ENCODE measurements at regions not wholly inside any gene's neighbourhood (a gene's known extent, or its start where the extent isn't known, plus 50 kb on each side); places are given as distances from the start of the nearest gene placed in this dataset.

DNA sequence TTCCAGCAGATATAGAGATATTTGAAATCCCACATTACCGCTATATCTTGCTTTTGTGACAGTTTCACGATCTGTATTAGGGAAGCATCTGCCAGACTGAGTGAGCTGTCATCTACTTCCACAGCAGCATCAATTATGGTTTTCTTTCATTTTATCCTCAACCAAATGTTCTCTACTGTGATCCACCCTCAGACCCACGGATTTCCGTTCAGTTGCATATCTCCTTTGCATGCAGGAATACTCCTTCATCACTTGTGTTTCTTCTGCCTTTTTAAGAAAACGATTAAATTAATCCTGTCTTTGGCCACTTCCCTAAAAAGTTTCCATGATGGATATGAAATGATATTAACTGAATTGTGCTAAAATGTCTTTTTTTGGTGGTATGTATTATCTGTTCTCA, 262.1 kb upstream of the ADGRB3 start:
- DNase-seq = peak; percentile 14

DNA sequence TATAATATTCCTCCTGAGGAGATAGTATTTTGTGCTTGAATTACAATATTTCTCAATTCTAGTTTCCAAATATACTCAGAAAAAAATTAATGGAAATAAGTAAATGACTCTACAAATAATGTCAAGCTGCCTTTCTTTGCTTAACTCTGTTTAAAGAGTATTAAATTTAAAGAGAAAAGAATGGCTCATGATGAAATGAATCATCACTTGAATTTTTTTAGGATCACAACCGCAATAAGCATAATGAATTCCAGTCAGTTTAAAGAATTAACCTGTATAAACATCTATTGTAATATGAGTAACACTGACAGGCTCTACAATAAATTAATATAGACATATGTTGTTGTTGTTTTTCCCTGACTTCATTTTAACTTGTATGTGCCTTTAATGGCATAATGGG, 266.2 kb upstream of the ADGRB3 start:
- no peak for DNase-seq

- no peak for DNase-seq
Observed at GRCh38 chr6:68364271-68364805, 270.7 kb upstream of the ADGRB3 start.

GRCh38 chr6:68343901-68344300, 291.2 kb upstream of the ADGRB3 start:
- DNase-seq = peak; percentile 54

GRCh38 chr6:68342286-68342685, 292.8 kb upstream of the ADGRB3 start:
- DNase-seq = no peak

- no peak for DNase-seq
Observed at GRCh38 chr6:68339488-68340131, 295.5 kb upstream of the ADGRB3 start.

GRCh38 chr6:68333442-68333841, 301.6 kb upstream of the ADGRB3 start:
- DNase-seq = no peak

- DNase-seq = no peak
Observed at GRCh38 chr6:68328156-68328555, 306.9 kb upstream of the ADGRB3 start.

DNA sequence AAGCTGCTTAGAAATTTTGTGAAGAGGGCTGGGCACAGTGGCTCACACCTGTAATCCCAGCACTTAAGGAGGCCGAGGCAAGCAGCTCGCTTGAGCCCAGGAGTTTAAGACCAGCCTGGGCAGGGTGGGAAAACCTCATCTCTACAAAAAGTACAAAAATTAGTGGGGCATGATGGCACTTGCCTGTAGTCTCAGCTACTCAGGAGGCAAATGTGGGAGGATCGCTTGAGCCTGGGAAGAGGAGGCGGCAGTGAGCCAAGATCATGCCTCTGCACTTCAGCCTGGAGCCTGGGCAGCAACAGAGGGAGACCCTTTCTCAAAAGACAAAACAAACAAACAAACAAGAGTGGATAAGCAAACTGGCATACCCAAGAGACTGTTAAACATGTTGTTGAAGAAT, 308.3 kb upstream of the ADGRB3 start:
- DNase-seq = no peak

- DNase-seq = no peak
Observed at GRCh38 chr6:68317366-68317765, 317.7 kb upstream of the ADGRB3 start.

DNA sequence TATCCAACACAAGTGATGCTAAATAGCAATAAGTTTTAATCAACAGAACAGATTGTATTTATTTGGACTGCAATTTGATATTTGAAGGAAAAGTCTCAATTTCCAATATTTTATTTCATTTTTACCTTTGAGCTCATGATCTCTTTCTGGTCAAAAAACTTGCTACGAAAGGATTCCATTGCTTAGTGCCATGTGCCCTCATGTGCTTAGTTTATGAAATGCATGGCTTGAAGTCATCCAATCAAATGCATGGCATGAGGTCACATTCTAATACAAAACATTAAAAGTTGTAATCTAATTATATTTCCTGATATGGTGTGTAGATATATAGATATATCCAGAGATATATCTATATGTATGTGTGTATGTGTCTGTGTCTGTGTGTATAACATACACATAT, 321.2 kb upstream of the ADGRB3 start:
- peak; percentile 21 for DNase-seq

DNA sequence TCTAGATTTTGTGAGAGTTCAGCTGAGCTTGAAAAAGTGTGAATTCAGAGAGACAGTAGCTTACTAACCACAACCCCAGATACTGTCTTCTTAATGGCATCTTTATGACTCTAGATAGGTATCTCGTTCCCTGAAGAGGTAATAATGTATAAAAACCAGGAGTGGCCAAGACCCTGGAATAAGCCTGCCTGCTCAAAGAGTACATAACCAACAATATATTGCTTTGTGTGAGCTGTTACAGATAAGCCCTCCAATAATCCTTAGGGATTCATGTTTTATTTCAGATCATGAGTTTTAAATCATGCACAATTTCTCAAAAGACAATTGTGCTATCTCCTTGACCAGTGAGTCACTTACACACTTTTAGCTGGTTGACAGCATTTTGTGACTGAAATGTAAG, 327.8 kb upstream of the ADGRB3 start:
- no peak for DNase-seq

DNA sequence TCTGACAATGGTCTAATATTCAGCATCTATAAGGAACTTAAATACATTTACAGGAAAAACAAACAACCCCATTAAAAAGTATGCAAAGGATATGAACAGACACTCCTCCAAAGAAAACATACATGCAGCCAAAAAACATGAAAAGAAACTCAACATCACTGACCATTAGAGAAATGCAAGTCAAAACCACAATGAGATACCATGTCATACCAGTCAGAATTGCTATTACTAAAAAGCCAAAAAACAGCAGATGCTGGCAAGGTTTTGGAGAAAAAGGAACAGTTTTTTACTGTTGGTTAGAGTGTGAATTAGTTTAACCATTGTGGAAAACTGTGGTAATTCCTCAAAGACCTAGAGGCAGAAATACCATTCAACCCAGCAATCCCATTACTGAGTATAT, 339.0 kb upstream of the ADGRB3 start:
- DNase-seq = no peak

DNA sequence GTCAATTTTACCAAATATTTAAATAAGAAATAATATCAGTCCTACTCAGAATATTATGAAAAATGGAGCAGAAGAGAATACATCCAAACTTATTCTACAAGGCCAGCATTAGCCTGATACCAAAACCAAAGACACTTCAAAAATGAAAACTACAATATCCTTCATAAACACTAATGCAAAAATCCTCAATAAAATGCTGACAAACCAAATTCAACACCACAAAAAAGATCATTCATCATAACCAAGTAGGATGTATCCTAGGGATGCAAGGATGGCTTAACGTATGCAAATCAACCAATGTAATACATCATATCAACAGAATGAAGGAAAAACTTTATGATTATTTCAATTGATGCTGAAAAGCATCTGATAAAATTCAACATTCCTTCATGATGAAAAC, 352.4 kb upstream of the ADGRB3 start:
- DNase-seq = no peak

- no peak for DNase-seq
Observed at GRCh38 chr6:68279793-68280557, 355.1 kb upstream of the ADGRB3 start.

- no peak for DNase-seq
Observed at GRCh38 chr6:68273297-68273696, 361.8 kb upstream of the ADGRB3 start.

- no peak for DNase-seq
Observed at GRCh38 chr6:68256391-68256790, 378.7 kb upstream of the ADGRB3 start.

- peak; percentile 36 for DNase-seq
Observed at GRCh38 chr6:68252632-68253031, 382.4 kb upstream of the ADGRB3 start.

- no peak for DNase-seq
Observed at GRCh38 chr6:68247782-68248181, 387.3 kb upstream of the ADGRB3 start.

DNA sequence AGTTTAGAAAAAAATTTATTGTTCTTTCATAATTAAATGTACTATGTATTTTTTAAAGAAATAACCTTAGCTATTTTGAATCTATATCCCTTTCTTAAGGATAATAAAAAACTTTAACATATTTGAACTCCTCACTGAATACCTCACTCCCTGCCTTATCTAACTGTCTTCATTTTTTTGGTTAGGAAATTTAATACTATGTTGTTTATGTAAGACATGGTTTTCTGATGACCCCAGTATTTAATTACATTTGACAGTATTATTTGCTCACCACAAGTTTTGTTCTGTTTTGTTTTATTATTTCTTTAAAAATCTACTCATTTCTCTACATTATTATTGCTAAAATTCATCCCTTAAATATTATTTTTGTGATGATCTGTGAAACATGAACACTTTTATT, 394.4 kb upstream of the ADGRB3 start:
- DNase-seq = no peak

DNA sequence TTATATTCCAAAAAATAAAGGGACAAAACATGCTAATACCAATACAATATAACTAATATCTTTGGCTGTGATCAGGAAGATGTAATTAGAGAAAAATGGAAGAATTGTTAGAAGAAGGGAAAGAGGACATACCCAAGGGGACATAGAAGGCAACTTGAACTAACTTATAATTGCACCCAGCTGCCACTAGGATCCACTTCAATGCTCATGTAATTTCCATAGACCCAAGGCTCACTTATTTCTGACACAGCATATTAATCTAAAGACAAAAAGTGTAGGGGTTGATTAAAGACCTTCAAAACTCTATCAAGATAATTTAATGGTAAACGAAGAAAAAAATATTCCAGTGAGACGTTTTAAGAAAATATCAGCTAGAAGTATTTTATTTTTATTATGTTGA, 396.0 kb upstream of the ADGRB3 start:
- no peak for DNase-seq

- peak; percentile 80 for DNase-seq
Observed at GRCh38 chr6:68238097-68238601, 396.9 kb upstream of the ADGRB3 start.

DNA sequence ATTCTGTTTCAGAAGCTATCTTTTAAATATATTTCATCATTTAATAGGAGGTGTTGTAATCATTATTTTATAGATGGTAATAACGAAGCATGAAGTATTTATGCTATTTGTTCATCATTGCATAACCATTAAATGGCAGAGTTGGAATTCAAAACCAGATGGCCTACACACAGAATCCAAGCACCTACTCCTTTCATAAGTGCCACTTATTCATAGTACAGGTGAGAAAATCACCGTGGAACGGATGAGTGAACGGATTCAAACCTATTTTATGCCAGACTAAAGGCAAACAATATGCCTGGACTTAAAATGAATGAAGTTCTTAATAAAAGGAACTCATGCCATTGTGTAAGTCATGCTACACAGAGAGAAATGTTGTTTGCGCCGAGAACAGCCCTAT, 397.9 kb upstream of the ADGRB3 start:
- DNase-seq = no peak

DNA sequence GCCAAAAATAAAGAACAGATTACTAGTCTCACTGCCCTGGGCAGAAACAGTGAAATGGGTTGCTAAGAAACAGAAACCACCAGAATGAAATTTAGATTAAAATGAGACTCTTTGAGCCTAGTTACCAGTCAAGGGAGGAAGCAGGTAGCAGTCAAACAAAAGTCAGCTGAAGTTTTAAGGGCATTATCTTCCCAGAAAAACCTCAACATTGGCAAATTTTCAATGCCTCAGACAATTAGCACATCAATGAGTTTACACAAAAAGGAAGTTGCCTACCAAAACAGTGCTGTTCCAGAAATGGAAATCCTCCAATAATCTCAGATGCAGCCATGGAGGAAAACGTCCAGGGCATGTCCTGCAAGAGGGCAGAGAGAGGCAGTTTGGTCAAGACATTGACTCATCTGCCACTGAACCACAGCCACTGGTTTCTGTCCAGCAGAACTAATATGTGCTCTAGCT, 399.7 kb upstream of the ADGRB3 start:
- DNase-seq = peak; percentile 98

Data from MV-4-11 (cell line).